ENCODE measurements at regions not wholly inside any gene's neighbourhood (a gene's known extent, or its start where the extent isn't known, plus 50 kb on each side); places are given as distances from the start of the nearest gene placed in this dataset.

DNA sequence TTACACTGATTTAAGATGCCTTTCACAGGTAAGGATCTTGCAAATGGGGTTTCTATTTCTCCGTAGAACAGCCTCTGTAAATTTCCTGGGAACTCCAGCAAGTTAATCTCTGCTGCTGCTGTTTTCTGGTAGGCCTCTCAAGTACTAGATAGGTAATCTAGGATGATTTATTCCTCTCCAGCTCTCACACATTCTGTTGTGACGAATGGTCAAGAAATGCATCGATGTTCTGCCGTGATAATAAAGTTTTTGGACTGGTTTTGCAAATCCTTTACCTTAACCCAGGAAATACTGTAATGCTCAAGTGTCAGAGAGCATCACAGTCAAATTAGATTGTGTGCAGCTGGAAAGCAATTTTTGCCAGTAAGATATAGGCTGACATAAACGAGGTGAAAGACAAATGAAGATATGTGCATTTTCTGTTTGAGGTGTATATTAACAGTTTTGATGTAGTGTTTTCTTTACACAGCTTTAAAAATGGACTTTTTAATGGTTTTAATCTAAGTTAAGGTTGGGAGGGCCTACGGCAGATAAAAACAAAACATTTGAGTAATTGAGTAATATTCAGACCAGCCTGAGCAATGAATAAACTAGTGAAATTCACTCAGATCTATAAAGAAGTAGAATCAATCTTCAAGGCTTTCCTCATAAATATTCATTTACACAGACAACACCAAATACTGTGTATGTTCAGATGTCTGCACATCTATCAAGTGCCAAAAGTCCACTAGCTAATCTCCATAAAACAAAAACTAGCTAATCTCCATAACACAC lies 300.6 kb upstream of the EDIL3 start:
- peaks cover 3% of the 10 kb centered on the region for H3K9me3 ChIP-seq (ENCODE audit: control insufficient read depth, low read length)
- no peak overlapping the region for H3K9ac ChIP-seq (ENCODE audit: low read length)
- H3K36me3 ChIP-seq (ENCODE audit: control insufficient read depth, insufficient read depth, low read length, severe bottlenecking) = no peaks in the 10 kb centered on the region
- no peak overlapping the region for H3K4me3 ChIP-seq (ENCODE audit: low read length)
- no peaks in the 10 kb centered on the region for H3K27me3 ChIP-seq (replicated peaks; ENCODE audit: control insufficient read depth, insufficient read depth, low read length)
- no peak for DNase-seq (ENCODE audit: low read depth)
- no peaks in the 10 kb centered on the region for H3K4me1 ChIP-seq (ENCODE audit: control insufficient read depth, insufficient read depth, low read length)

DNA sequence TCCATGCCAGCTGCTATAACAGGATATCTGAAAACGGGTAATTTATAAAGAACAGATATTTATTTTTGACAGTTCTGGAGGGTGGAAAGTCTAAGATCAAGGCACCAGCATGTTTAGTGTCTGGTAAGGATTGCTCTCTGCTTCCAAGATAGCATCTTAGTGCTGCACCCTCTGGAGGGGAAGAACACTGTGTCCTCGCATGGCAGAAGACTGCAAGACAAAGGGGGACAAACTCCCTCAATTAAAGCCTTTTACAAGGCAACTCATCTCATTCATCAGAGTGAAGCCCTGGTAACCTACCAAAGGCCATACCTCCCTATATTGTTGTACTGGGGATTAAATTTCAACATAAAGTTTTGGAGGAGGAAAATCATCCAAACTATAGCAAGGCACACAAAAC lies 298.9 kb upstream of the EDIL3 start:
- Histone ChIP-seq H3K9ac (ENCODE audit: low read length) (no peak overlapping the region), H3K4me1 (ENCODE audit: control insufficient read depth, insufficient read depth, low read length) (no peaks in the 10 kb centered on the region), H3K36me3 (ENCODE audit: control insufficient read depth, insufficient read depth, low read length, severe bottlenecking) (no peaks in the 10 kb centered on the region), H3K4me3 (ENCODE audit: low read length) (no peak overlapping the region), H3K9me3 (ENCODE audit: control insufficient read depth, low read length) (no peaks in the 10 kb centered on the region), H3K27me3 (replicated peaks; ENCODE audit: control insufficient read depth, insufficient read depth, low read length) (no peaks in the 10 kb centered on the region)
- no peak for DNase-seq (ENCODE audit: low read depth)

DNA sequence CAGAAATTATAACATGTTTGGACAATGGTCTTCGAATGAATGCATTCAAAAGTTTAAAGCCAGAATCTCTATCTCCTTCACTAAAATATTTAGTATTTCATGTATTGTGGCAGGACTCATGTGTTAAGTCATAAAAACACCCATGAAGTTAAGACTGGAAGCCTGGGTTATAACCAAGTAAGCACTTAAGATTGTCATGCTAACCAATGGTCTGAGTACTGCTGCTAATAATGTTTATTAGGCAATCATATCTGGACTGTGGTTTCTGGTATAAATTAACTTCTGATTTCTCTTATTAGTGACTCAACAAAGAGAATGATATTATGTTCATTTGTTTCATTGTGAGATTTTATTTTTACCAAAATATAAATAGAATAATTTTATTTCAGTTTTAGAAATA lies 297.9 kb upstream of the EDIL3 start:
- H3K27me3 ChIP-seq (replicated peaks; ENCODE audit: control insufficient read depth, insufficient read depth, low read length) = no peaks in the 10 kb centered on the region
- DNase-seq (ENCODE audit: low read depth) = no peak
- no peaks in the 10 kb centered on the region for H3K36me3 ChIP-seq (ENCODE audit: control insufficient read depth, insufficient read depth, low read length, severe bottlenecking)
- H3K4me3 ChIP-seq (ENCODE audit: low read length) = no peak overlapping the region
- H3K9ac ChIP-seq (ENCODE audit: low read length) = no peak overlapping the region
- H3K9me3 ChIP-seq (ENCODE audit: control insufficient read depth, low read length) = no peaks in the 10 kb centered on the region
- no peaks in the 10 kb centered on the region for H3K4me1 ChIP-seq (ENCODE audit: control insufficient read depth, insufficient read depth, low read length)

DNA sequence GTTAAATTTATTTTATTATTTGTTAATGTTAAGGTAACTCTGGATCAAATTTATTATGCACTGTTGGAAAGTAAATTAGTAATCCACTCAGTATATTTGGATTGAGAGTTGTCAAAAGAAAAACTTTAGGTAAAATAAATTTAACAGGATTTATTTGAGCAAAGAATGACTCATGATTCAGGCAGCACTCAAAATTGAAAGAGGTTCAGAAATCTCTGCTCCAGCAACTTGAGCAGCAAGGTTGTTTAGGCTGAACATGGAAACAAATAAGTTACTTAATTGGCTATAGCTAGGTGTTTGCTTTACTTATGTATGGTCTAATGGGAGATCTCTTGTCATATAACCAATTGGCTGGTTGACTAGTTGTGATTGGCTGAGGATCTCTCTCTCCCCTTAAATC lies 296.2 kb upstream of the EDIL3 start:
- DNase-seq (ENCODE audit: low read depth) = no peak
- Histone ChIP-seq H3K4me3 (ENCODE audit: low read length) (no peak overlapping the region), H3K9me3 (ENCODE audit: control insufficient read depth, low read length) (no peaks in the 10 kb centered on the region), H3K4me1 (ENCODE audit: control insufficient read depth, insufficient read depth, low read length) (no peaks in the 10 kb centered on the region), H3K9ac (ENCODE audit: low read length) (no peak overlapping the region), H3K27me3 (replicated peaks; ENCODE audit: control insufficient read depth, insufficient read depth, low read length) (no peaks in the 10 kb centered on the region), H3K36me3 (ENCODE audit: control insufficient read depth, insufficient read depth, low read length, severe bottlenecking) (no peaks in the 10 kb centered on the region)

DNA sequence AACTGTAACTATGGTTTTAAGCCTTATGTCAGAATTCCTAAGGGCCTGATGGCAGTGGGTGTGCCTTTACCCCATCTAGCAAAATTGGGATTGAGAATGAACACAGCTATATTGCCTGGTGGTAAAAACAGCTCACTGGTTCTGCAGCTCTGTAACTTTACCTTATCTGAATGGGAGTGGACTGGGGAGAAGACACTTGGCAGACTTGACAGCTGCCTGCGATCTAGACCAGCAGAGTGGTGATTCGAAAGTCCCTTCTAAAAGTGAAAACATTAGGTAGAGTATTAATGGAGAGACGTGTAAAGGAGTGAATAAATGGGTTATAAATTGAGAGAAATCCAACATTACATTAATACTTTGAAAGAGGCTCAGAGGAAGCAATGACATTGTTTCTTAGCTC lies 289.1 kb upstream of the EDIL3 start:
- H3K9me3 ChIP-seq (ENCODE audit: control insufficient read depth, low read length) = peaks cover 10% of the 10 kb centered on the region
- H3K4me3 ChIP-seq (ENCODE audit: low read length) = no peak overlapping the region
- H3K4me1 ChIP-seq (ENCODE audit: control insufficient read depth, insufficient read depth, low read length) = no peaks in the 10 kb centered on the region
- no peak overlapping the region for H3K9ac ChIP-seq (ENCODE audit: low read length)
- H3K27me3 ChIP-seq (replicated peaks; ENCODE audit: control insufficient read depth, insufficient read depth, low read length) = no peaks in the 10 kb centered on the region
- H3K36me3 ChIP-seq (ENCODE audit: control insufficient read depth, insufficient read depth, low read length, severe bottlenecking) = no peaks in the 10 kb centered on the region
- DNase-seq (ENCODE audit: low read depth) = no peak

DNA sequence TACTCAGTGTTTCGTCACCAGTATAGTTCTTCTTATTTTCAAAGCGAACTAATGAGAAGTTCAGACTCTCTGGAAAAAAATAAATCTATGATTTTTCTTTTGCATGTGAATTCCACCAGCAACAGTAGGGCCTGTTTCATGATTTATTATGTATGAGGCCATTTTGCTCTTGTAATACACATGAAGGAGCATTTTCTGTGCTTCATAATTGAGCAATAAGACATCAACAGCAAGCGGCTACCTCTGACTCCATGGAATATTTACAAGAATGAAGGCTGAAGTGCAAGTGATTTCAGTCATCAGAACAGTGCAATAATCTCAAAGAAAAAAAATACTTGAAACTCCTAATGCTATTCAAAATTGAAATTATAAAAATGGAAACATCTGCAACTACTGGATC lies 282.9 kb upstream of the EDIL3 start:
- DNase-seq (ENCODE audit: low read depth) = no peak
- no peak overlapping the region for H3K9ac ChIP-seq (ENCODE audit: low read length)
- H3K27me3 ChIP-seq (replicated peaks; ENCODE audit: control insufficient read depth, insufficient read depth, low read length) = no peaks in the 10 kb centered on the region
- no peak overlapping the region for H3K4me3 ChIP-seq (ENCODE audit: low read length)
- peaks cover 10% of the 10 kb centered on the region for H3K9me3 ChIP-seq (ENCODE audit: control insufficient read depth, low read length)
- H3K36me3 ChIP-seq (ENCODE audit: control insufficient read depth, insufficient read depth, low read length, severe bottlenecking) = no peaks in the 10 kb centered on the region
- no peaks in the 10 kb centered on the region for H3K4me1 ChIP-seq (ENCODE audit: control insufficient read depth, insufficient read depth, low read length)

DNA sequence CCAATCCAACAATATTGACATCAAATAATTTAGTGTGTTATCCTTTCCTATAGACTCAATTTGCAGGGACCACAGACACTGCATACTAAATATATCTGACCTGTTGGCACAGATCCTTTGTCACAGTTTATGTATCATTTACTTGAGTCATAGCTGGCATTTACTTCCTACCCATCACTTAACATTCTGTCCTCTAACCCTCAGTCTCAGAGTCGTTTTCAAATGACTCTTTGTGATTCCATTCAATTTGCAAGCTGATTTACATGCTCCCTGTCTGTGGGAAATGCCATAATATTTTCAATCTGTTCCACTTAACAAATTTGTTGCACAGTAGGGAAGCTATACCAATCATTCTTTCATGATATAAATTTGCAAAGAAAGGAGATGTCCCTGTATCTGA lies 265.7 kb upstream of the EDIL3 start:
- no peaks in the 10 kb centered on the region for H3K27me3 ChIP-seq (replicated peaks; ENCODE audit: control insufficient read depth, insufficient read depth, low read length)
- no peak overlapping the region for H3K4me3 ChIP-seq (ENCODE audit: low read length)
- H3K9me3 ChIP-seq (ENCODE audit: control insufficient read depth, low read length) = no peaks in the 10 kb centered on the region
- no peaks in the 10 kb centered on the region for H3K4me1 ChIP-seq (ENCODE audit: control insufficient read depth, insufficient read depth, low read length)
- DNase-seq (ENCODE audit: low read depth) = no peak
- H3K36me3 ChIP-seq (ENCODE audit: control insufficient read depth, insufficient read depth, low read length, severe bottlenecking) = no peaks in the 10 kb centered on the region
- no peak overlapping the region for H3K9ac ChIP-seq (ENCODE audit: low read length)

DNA sequence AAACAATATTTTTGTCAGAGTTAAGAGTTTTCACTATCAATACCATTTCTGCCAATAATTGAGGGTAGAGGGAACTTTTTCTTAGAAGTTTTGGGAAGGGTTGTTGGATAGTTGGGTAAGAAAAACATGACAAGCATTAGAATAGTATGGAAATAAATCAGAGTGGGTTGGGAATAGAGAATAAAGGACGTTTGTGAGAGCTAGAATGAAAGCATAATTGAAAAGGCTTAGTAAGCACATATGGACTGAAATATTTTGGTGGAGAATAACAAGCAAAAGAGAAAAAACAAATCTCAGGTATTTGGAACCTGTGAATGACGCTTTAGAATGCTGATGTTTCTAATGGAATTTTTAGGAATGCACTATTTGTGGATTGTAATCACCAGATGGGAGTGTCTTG lies 262.9 kb upstream of the EDIL3 start:
- DNase-seq (ENCODE audit: low read depth) = no peak
- Histone ChIP-seq H3K4me3 (ENCODE audit: low read length) (no peak overlapping the region), H3K27me3 (replicated peaks; ENCODE audit: control insufficient read depth, insufficient read depth, low read length) (no peaks in the 10 kb centered on the region), H3K9ac (ENCODE audit: low read length) (no peak overlapping the region), H3K36me3 (ENCODE audit: control insufficient read depth, insufficient read depth, low read length, severe bottlenecking) (no peaks in the 10 kb centered on the region), H3K4me1 (ENCODE audit: control insufficient read depth, insufficient read depth, low read length) (no peaks in the 10 kb centered on the region), H3K9me3 (ENCODE audit: control insufficient read depth, low read length) (no peaks in the 10 kb centered on the region)

DNA sequence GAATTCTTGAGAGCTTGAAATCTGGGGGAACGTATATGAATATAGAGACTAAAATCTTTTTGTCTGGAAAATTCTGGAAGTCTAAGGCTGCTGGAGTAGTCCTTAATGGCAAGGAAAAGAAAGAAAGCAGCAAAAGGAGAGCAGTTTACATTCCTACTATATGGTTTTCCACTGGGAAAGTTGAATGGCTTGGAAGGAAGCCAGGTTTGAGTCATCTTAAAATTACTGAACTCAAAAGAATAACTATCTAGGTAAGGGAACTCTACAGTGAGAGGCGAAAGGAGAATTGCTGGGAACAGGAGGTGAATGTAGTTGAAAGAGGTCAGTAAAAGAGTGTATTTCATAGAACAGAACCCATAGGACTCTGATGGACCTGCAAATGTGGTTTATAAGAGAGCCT lies 258.1 kb upstream of the EDIL3 start:
- Histone ChIP-seq H3K4me1 (ENCODE audit: control insufficient read depth, insufficient read depth, low read length) (no peaks in the 10 kb centered on the region), H3K9me3 (ENCODE audit: control insufficient read depth, low read length) (no peaks in the 10 kb centered on the region), H3K4me3 (ENCODE audit: low read length) (no peak overlapping the region), H3K27me3 (replicated peaks; ENCODE audit: control insufficient read depth, insufficient read depth, low read length) (no peaks in the 10 kb centered on the region), H3K36me3 (ENCODE audit: control insufficient read depth, insufficient read depth, low read length, severe bottlenecking) (no peaks in the 10 kb centered on the region), H3K9ac (ENCODE audit: low read length) (no peak overlapping the region)
- DNase-seq (ENCODE audit: low read depth) = peak; percentile 22

DNA sequence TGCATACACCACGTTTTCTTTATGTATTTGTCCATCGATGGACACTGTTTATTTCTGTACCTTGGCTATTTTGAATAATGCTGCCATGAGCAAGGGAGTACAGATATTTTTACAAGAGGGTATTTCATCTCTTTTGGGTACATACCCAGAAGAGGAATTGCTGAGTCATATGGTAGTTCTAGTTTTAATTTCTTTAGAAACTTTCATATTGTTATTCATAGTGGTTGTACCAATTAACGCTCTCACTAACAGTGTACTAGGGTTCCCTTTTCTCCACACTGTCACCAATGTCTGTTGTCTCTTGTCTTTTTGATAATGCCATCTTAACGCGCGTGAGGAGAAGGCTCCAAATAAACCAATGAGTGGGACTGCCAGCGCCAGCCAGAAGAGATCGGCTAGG lies 257.6 kb upstream of the EDIL3 start:
- no peak overlapping the region for H3K9ac ChIP-seq (ENCODE audit: low read length)
- H3K9me3 ChIP-seq (ENCODE audit: control insufficient read depth, low read length) = no peaks in the 10 kb centered on the region
- DNase-seq (ENCODE audit: low read depth) = no peak
- no peaks in the 10 kb centered on the region for H3K27me3 ChIP-seq (replicated peaks; ENCODE audit: control insufficient read depth, insufficient read depth, low read length)
- H3K4me1 ChIP-seq (ENCODE audit: control insufficient read depth, insufficient read depth, low read length) = no peaks in the 10 kb centered on the region
- no peaks in the 10 kb centered on the region for H3K36me3 ChIP-seq (ENCODE audit: control insufficient read depth, insufficient read depth, low read length, severe bottlenecking)
- H3K4me3 ChIP-seq (ENCODE audit: low read length) = no peak overlapping the region

DNA sequence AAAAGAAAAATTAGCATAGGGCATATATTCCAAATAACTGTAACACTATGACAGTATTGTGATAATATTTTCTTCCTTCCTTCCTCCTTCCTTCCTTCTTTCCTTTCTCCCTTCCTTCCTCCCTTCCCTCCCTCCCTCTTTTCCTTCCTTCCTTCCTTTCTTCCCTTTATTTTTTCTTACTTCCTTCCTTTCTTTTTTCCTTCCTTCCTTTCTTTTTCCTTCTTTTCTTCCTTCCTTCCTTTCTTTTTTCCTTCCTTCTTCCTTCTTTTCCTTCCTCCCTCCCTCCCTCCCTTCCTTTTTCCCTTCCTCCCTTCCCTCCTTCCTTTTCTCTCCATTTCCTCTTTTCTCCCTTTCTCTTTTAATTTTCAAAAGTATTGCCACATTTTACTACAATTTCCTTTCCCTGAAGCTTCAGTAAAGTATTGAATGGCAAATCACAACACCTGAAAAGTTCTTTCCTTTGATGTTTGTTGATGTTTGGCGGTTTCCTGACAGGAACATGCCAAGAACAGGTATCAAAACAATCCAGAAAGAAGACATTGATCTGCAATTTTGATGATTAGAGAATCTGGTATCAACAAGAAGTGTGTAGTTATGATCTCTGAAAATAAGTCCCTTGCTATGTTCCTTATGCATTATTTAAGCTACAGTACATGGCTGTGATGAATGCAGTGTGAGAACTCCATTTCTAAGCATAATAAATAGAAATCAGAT lies 253.1 kb upstream of the EDIL3 start:
- no peak for DNase-seq (ENCODE audit: low read depth)
- no peaks in the 10 kb centered on the region for H3K4me1 ChIP-seq (ENCODE audit: control insufficient read depth, insufficient read depth, low read length)
- no peaks in the 10 kb centered on the region for H3K9me3 ChIP-seq (ENCODE audit: control insufficient read depth, low read length)

More for the DNA sequence above, 253.1 kb upstream of the EDIL3 start:
- Histone ChIP-seq H3K9ac (ENCODE audit: low read length) (no peak overlapping the region), H3K36me3 (ENCODE audit: control insufficient read depth, insufficient read depth, low read length, severe bottlenecking) (no peaks in the 10 kb centered on the region), H3K27me3 (replicated peaks; ENCODE audit: control insufficient read depth, insufficient read depth, low read length) (no peaks in the 10 kb centered on the region), H3K4me3 (ENCODE audit: low read length) (no peak overlapping the region)

Measured in adipocyte (in vitro differentiated cells).